ENCODE measurements at regions not wholly inside any gene's neighbourhood (a gene's known extent, or its start where the extent isn't known, plus 50 kb on each side); places are given as distances from the start of the nearest gene placed in this dataset.

DNA sequence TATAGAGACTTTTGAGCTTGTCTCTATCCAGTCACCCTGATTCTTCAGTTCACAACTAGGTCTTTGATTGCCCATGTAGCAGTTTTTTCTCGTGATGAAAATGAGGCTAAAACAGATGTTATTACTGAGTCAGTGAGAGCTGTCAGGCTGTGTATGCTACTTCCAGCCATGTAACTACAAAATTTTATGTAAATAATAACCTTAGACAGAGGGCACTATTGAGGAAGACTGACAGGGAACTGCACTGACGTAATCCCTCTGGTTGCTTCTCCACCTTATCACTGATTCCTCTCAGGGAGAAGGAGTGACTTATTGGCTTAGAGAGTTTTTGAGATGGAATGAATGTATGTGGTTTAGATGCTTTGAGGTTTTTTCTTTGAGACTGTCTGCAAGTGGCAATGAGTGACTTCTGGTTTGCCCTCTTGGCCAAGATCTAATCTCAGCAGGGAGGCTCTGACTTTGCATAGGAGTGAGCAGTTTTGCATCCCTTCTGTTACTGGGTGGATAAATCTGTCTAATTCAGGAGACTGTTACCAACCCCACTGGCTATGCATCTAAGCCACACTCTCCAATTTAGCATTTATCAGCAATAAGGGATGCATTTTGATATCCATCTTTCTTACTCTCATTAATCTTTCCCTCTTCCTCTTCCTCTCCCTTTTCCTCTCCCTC lies 555.2 kb upstream of the FANCL start:
- RAD21 ChIA-PET (ENCODE audit: unreplicated experiment) = no interaction called here
- TF ChIP-seq TARDBP (IDR thresholded peaks at IDR 0.05; ENCODE audit: borderline replicate concordance) = no peak
- no peak for TF ChIP-seq ZNF592 (IDR thresholded peaks at IDR 0.05)
- no peak for TF ChIP-seq BCLAF1 (IDR thresholded peaks at IDR 0.05)
- TF ChIP-seq RBBP5 (conservative IDR thresholded peaks at IDR 0.05) = no peak
- TF ChIP-seq HCFC1 (IDR thresholded peaks at IDR 0.05; ENCODE audit: low read length) = no peak
- no peak for TF ChIP-seq HSF1 (IDR thresholded peaks at IDR 0.05; ENCODE audit: low read depth, low read length)
- no peak for TF ChIP-seq ZNF217 (IDR thresholded peaks at IDR 0.05)
- no peak for ATAC-seq
- DNase-seq (ENCODE audit: low read depth, low spot score) = no peak
- Histone ChIP-seq H2AFZ (ENCODE audit: control insufficient read depth, low read depth, low read length) (no peak overlapping the region), H3K79me2 (ENCODE audit: control insufficient read depth, insufficient read depth, low read length) (no peaks in the 10 kb centered on the region), H3K4me1 (ENCODE audit: control insufficient read depth, insufficient read depth, low read length) (no peaks in the 10 kb centered on the region), H3K9ac (ENCODE audit: control insufficient read depth, insufficient read depth, low read length) (no peak overlapping the region), H3K27me3 (replicated peaks in 1 of 2; ENCODE audit: control insufficient read depth in 2 of 2, insufficient read depth in 2 of 2, low read length in 1 of 2) (no peaks in the 10 kb centered on the region), H3K27ac (ENCODE audit: control insufficient read depth, insufficient read depth) (no peak overlapping the region), H3K9me3 (replicated peaks; ENCODE audit: control insufficient read depth, insufficient read depth, low read length) (no peaks in the 10 kb centered on the region), H3K36me3 (ENCODE audit: control insufficient read depth in 2 of 2, insufficient read depth in 2 of 2, low read length in 1 of 2) (no peaks in the 10 kb centered on the region), H3K4me3 (no peak overlapping the region), H3K4me2 (ENCODE audit: control insufficient read depth, insufficient read depth) (no peak overlapping the region), H4K20me1 (ENCODE audit: control insufficient read depth, insufficient read depth) (no peaks in the 10 kb centered on the region)
- CTCF ChIA-PET = interaction anchor here (0.9 kb wide), 1 partner anchor 479 kb away, joined by 3 read pairs; no protein-coding TSS in a partner anchor
- intact Hi-C loops (cut with micrococcal nuclease; ENCODE audit: unreplicated experiment) (no loop called here), in situ Hi-C loops (cut with MboI) (no loop called here)
- POLR2A ChIA-PET = no interaction called here
- WGBS (ENCODE audit: insufficient coverage, insufficient replicate concordance, low lambda C conversion rate, missing lambda C conversion rate) = 12% methylated on average over 2 of the region's 2 CpGs
- BruUV-seq (replicated peaks) = no TSS peak
- SMC1A ChIA-PET (ENCODE audit: uncharacterized antibody, unreplicated experiment) = no interaction called here
- no peak for FAIRE-seq

Measured in GM12878 (cell line).